ENCODE measurements at regions not wholly inside any gene's neighbourhood (a gene's known extent, or its start where the extent isn't known, plus 50 kb on each side); places are given as distances from the start of the nearest gene placed in this dataset.

GRCh38 chr2:121018136-121019061 is 266.6 kb downstream of the TFCP2L1 start:
- DNase-seq (ENCODE audit: low read depth), result no peak
- no peak overlapping the region for H3K4me3 ChIP-seq (ENCODE audit: low read depth, low read length)
- TF ChIP-seq, protein P1, sequence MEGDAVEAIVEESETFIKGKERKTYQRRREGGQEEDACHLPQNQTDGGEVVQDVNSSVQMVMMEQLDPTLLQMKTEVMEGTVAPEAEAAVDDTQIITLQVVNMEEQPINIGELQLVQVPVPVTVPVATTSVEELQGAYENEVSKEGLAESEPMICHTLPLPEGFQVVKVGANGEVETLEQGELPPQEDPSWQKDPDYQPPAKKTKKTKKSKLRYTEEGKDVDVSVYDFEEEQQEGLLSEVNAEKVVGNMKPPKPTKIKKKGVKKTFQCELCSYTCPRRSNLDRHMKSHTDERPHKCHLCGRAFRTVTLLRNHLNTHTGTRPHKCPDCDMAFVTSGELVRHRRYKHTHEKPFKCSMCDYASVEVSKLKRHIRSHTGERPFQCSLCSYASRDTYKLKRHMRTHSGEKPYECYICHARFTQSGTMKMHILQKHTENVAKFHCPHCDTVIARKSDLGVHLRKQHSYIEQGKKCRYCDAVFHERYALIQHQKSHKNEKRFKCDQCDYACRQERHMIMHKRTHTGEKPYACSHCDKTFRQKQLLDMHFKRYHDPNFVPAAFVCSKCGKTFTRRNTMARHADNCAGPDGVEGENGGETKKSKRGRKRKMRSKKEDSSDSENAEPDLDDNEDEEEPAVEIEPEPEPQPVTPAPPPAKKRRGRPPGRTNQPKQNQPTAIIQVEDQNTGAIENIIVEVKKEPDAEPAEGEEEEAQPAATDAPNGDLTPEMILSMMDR (IDR thresholded peaks at IDR 0.05; ENCODE audit: insufficient read depth, low read depth, low read length, missing control alignments), result no peak

DNA sequence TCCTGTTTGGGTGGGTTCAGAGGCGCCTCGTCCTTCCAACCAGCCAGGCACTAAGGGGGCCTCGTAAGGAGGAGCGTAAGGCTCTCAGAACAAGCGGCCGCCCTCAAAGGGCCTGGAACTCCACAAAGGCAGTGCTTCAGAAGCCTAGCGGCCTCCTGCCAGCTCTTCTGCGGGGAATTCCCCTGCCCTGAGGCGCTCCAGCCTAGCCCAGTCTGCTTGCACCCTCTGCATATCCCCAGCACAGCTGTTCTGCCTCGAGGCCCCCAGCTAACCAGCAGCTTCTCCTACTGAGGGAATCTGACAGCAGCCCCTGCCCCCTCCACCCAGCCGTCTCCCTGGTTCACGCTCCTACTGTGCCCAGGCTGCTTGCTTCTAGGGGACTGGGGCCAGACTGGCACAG is 265.9 kb downstream of the TFCP2L1 start:
- no peak overlapping the region for H3K4me3 ChIP-seq (ENCODE audit: low read depth, low read length)
- TF ChIP-seq, protein P1 (IDR thresholded peaks at IDR 0.05; ENCODE audit: insufficient read depth, low read depth, low read length, missing control alignments), result no peak
- DNase-seq (ENCODE audit: low read depth), result no peak

DNA sequence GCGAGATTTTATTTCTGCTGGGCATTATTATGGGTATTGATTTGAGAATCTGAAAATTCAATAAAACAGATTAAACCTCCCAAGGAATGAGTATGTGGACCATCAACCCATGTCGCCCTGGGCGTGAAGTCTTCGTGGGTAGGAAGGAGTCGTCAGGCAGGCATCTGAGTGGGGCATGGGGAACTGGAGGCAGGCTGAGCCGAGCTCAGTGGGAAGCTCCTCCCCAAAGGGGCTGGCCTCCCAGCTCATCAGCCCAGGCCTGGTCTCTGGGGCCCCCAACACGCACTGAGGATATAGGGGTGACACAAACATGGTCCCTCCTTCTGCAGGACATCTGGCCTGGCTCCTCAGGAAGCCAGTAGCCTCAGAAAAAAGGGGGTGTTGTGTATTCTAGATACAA is 265.2 kb downstream of the TFCP2L1 start:
- TF ChIP-seq, protein P1 (IDR thresholded peaks at IDR 0.05; ENCODE audit: insufficient read depth, low read depth, low read length, missing control alignments), result no peak
- no peak for DNase-seq (ENCODE audit: low read depth)

DNA sequence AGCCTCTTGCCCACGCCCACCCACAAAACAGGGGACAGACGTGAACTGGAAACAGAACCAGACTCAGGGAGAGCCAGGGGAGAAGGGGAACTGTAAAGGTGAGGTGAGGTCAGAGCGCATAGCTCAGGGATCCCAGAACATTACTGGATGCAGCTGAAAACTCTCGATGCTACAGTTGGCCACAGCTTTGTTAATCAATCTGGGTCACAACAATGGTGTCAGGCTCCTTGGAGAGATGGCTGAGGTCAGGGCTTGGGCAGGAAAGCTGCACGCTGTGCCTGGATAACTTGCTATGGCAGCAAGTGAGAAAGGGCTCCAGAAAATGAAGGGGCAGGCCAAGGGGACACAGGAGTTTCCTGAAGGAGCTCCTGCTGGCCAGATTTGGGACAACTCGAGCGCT is 263.3 kb downstream of the TFCP2L1 start:
- H3K4me3 ChIP-seq (ENCODE audit: low read depth, low read length), result no peak overlapping the region
- TF ChIP-seq, protein P1 (IDR thresholded peaks at IDR 0.05; ENCODE audit: insufficient read depth, low read depth, low read length, missing control alignments), result no peak
- no peak for DNase-seq (ENCODE audit: low read depth)

More for the DNA sequence above, 265.2 kb downstream of the TFCP2L1 start:
- H3K4me3 ChIP-seq (ENCODE audit: low read depth, low read length), result no peak overlapping the region

DNA sequence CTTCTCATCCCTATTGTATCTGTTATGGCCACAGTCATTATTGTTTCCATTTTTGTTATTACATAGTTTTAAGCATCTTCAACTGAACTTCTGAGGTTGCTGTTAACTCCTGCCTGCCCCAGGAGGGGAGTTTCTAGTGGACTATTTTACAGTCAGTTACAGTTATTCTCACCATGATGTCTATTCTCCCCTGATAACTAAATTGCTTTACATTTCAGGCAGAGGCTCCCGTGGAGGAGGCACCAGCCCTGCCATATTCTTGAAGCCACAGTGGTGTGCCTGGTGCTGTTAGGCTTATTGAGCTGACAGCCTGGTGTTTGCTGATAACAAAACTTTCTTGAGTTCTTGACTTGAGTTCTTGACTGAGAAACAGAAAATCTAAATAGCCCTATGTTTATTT is 256.4 kb downstream of the TFCP2L1 start:
- H3K4me3 ChIP-seq (ENCODE audit: low read depth, low read length), result no peak overlapping the region
- DNase-seq (ENCODE audit: low read depth), result no peak
- TF ChIP-seq, protein P1 (IDR thresholded peaks at IDR 0.05; ENCODE audit: insufficient read depth, low read depth, low read length, missing control alignments), result no peak

DNA sequence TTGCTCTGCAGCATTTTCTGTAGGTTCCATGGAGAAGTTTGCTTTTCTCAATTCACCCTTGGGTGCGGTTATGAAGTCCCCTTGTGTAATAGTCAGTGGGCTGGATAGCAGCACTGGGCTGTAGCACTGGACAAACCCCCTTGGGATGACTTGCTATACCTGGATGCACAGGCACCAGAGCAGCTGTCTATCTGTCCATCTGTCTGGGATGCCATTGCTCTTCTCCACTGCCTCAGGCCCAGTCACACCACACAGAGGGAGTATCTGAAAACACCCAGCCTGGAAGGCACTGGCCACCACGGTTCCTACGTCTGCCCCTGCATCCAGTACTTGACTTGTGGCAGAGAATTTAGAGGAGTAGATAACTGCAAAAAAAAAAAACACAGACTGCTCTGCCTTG is 254.5 kb downstream of the TFCP2L1 start:
- DNase-seq (ENCODE audit: low read depth), result no peak
- no peak overlapping the region for H3K4me3 ChIP-seq (ENCODE audit: low read depth, low read length)
- TF ChIP-seq, protein P1 (IDR thresholded peaks at IDR 0.05; ENCODE audit: insufficient read depth, low read depth, low read length, missing control alignments), result no peak
